ENCODE measurements at regions not wholly inside any gene's neighbourhood (a gene's known extent, or its start where the extent isn't known, plus 50 kb on each side); places are given as distances from the start of the nearest gene placed in this dataset.

- DNase-seq (ENCODE audit: low read depth) = no peak
These were observed 193.0 kb upstream of the ZC3H12A start for GRCh38 chr1:37281354-37281753.

DNA sequence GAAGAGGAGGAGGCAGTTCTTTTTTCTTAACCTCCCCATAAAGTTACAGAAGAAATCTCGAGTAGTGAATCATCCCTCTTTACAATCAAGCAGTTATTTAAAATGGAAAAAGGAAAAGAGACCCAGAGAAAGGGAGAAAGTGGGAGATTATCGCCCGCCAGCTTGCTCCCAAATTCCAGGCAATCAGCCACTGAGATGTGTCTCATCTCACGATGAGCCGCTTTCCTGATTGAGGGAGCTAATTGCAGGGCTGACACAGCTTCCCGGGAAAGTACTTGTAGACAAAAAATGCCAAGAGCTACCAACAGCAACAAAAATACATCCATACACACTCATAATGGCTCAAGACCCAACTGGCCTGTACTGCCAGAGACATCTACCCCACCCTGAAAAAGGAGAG, 191.6 kb upstream of the ZC3H12A start:
- no peak for DNase-seq (ENCODE audit: low read depth)

DNA sequence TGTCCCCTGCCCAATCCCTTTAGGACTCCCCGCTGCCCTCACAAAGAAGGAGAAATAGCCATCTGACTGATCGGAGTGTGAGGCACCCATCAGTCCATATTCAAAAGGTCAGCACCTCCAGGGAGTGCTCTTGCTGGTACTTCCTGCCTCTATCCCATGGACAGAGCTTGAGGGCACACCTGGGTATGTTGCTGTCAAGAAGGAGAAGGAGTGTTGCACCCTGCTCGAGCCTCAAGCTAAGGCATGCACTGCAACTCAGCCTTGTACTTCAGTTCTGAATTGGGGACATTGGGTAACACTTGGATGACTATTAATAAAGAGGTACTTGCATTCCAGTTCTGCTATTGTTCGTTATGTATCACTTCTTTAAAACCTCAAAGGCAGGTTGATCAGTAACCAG, 190.3 kb upstream of the ZC3H12A start:
- DNase-seq (ENCODE audit: low read depth) = no peak

- DNase-seq (ENCODE audit: low read depth) = no peak
These were observed 187.5 kb upstream of the ZC3H12A start for GRCh38 chr1:37286881-37287280.

- DNase-seq (ENCODE audit: low read depth) = no peak
These were observed 185.5 kb upstream of the ZC3H12A start for GRCh38 chr1:37288900-37289299.

- no peak for DNase-seq (ENCODE audit: low read depth)
These were observed 183.7 kb upstream of the ZC3H12A start for GRCh38 chr1:37290718-37291117.

DNA sequence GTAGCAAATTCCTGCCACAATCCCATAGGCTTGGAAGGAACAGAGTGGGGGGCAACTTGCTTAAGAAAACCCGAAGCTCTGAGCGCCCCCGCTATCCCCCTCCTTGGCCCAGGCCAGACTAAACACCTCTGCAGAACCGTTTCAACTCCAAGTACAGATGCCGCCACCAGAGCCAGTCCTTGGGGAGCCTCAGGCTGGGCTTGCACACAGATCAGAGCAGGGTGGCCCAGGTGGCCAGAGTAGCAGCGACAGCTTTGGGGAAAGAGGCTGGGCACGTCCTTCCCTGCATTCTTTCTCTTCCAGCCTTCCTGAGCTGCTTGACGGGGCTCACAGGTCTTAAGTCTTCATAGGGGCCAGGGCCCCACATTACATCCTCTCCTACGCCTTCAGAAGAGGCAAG, 181.6 kb upstream of the ZC3H12A start:
- no peak for DNase-seq (ENCODE audit: low read depth)

GRCh38 chr1:37294096-37294495, 180.3 kb upstream of the ZC3H12A start:
- no peak for DNase-seq (ENCODE audit: low read depth)

DNA sequence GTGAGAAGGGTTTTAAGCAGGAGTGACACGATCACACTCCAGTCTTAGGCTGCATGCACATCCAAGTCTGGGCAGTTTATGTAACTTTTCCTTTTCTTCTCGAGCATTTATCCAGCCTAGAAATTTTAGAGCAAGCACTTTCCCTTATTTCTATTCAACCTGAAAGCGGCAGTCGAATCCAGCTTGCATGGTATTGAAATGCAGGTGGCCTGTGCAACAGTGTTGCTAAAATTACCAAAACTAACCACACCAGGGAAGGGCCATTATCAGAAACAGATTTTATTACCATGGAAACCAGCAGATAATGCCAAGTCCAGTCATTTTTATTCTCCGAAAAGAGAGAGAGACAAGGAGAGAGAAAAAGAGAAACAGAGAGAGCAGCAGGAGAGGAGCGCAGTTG, 179.9 kb upstream of the ZC3H12A start:
- DNase-seq (ENCODE audit: low read depth) = no peak

DNA sequence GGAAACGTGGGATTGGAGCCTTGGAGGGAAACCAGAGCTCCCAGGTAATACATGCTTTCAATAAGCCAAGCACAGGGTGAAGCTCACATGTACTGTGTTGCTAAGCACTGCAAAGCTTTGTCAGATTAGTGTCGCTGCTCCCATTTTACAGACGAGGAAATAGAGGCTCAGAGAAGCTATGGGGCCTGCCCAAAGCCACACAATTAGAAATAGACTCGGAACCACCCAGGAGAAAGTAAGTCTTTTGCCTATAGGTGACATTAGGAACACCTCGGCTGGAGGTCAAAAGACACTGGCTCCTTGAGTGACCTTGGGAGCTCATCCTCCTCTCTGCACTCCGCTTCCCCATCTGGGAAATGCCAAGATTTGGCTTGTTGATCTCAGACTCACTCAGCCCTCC, 175.6 kb upstream of the ZC3H12A start:
- no peak for DNase-seq (ENCODE audit: low read depth)

DNA sequence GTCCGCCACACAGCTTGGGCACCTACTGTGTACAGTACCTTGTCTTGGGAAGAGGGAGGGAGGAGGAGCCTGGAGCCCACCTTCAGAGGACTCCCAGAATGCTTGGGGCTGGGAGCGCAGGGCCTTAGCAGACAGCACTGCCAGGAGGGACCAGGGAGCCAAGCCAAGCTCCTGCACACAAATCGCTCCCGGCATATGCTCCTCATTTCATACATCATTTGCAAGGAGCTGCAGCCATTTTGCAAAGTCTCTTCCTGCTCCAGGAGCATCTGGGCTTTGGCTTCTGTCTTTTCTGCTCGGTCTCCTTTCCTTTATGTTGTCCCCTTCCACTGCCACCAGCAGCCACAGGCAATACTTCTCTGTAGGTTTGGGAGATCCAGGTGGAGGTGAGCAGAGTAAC, 175.2 kb upstream of the ZC3H12A start:
- DNase-seq (ENCODE audit: low read depth) = no peak

GRCh38 chr1:37303884-37304574, 170.4 kb upstream of the ZC3H12A start:
- no peak for DNase-seq (ENCODE audit: low read depth)

- no peak for DNase-seq (ENCODE audit: low read depth)
These were observed 169.3 kb upstream of the ZC3H12A start for GRCh38 chr1:37305108-37305507.

DNA sequence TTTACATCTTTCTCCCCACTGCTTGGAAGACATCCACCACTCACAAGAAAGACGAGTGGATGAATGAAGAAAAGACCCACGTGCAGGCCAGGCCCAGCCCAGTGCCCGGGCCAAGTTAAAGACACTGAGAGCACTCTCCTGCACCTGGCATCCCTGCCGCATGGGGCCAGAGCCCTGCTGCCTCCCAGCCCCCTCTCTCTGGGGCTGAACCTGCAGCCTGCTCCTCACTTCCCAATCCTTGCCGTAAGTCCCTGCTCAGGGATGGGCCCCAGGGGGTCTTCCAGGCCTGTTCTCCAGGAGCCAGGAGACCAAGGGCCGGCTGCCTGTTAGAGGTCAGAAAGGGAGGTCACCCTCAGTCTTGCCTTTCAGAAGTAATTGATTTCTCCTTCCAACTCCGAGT, 168.5 kb upstream of the ZC3H12A start:
- DNase-seq (ENCODE audit: low read depth) = no peak

- no peak for DNase-seq (ENCODE audit: low read depth)
These were observed 167.9 kb upstream of the ZC3H12A start for GRCh38 chr1:37306461-37306860.

GRCh38 chr1:37306871-37307270, 167.5 kb upstream of the ZC3H12A start:
- DNase-seq (ENCODE audit: low read depth) = no peak

GRCh38 chr1:37308031-37308960, 166.1 kb upstream of the ZC3H12A start:
- no peak for DNase-seq (ENCODE audit: low read depth)

DNA sequence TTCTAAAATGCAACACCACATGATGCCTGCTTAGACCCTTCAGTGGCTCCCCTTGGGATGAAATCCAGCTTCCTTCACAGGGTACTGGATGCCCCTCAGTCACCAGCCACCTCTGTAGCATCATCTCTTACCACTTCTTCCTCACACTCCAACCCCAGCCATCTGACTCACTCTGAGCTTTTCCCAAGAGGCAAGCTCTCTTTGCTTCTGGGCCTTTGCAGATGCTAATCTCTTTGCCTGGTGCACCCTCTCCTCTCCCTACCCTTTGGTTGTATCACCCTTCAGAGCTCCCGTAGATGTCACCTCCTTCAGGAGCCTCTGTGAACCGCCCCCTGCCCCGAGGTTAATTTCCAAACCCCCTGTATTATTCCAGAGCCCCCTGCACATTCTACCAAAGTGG, 164.8 kb upstream of the ZC3H12A start:
- no peak for DNase-seq (ENCODE audit: low read depth)

DNA sequence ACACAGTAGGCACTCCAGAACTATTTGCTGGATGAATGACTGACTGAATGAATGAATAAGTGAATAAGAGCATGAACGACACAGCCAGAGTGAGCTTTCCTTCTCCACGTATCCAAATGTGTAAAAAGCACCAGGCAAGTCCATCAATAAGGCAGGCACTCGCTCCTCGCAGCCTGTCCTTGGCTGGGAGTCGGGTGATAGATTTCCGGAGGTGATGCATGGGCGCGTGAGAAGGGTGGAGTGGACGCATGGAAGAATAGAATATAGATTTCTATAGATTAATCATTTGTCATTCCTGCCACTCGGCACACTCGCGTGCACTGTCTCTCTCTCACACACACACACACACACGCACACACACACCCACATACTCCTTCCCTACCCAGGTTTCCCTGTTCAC, 164.3 kb upstream of the ZC3H12A start:
- no peak for DNase-seq (ENCODE audit: low read depth)

DNA sequence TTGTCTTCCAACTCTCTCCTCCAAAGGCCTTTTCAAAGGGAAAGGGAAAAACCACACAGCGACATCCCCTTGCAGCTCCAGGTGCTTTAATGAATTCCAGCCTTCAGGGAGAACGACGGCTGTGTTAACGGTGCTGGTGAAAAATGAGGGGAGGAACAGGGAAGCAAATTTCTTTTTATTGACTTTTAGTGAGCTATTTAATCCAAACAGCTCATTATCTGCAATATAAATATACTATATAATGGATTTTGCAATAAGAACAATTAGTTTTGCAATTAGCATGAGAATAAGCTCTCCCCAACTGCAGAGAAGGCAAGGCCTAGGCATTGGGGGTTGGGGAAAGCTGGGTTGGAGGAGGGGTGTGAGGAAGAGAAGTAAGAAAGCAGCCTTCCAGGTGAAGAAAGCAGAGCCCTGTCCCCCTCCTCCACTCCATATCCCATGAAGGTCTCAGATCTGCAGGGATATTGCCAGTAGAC, 159.0 kb upstream of the ZC3H12A start:
- DNase-seq (ENCODE audit: low read depth) = no peak

GRCh38 chr1:37317870-37318467, 156.4 kb upstream of the ZC3H12A start:
- no peak for DNase-seq (ENCODE audit: low read depth)

- DNase-seq (ENCODE audit: low read depth) = no peak
These were observed 155.9 kb upstream of the ZC3H12A start for GRCh38 chr1:37318490-37318889.

DNA sequence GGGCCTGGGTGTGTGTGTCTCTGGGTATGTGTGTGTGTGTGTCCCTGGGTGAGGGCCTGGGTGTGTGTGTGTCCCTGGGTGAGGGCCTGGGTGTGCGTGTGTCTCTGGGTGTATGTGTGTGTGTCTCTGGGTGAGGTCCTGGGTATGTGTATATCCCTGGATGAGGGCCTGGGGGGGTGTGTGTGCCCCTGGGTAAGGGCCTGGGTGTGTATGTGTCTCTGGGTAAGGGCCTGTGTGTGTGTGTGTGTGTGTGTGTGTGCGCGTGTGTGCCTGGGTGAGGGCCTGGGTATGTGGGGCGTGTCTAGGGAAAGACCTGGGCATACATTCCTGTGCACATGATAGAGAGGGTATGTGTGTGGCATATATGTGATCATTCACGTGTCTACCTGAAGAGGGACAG, 155.1 kb upstream of the ZC3H12A start:
- DNase-seq (ENCODE audit: low read depth) = no peak

Data from stimulated activated CD8-positive, alpha-beta memory T cell treated with anti-CD3 and anti-CD28 coated beads, Interleukin-4, amount 100 ng/mL, for 24 hours (primary cell).